ENCODE measurements at regions not wholly inside any gene's neighbourhood (a gene's known extent, or its start where the extent isn't known, plus 50 kb on each side); places are given as distances from the start of the nearest gene placed in this dataset.

DNA sequence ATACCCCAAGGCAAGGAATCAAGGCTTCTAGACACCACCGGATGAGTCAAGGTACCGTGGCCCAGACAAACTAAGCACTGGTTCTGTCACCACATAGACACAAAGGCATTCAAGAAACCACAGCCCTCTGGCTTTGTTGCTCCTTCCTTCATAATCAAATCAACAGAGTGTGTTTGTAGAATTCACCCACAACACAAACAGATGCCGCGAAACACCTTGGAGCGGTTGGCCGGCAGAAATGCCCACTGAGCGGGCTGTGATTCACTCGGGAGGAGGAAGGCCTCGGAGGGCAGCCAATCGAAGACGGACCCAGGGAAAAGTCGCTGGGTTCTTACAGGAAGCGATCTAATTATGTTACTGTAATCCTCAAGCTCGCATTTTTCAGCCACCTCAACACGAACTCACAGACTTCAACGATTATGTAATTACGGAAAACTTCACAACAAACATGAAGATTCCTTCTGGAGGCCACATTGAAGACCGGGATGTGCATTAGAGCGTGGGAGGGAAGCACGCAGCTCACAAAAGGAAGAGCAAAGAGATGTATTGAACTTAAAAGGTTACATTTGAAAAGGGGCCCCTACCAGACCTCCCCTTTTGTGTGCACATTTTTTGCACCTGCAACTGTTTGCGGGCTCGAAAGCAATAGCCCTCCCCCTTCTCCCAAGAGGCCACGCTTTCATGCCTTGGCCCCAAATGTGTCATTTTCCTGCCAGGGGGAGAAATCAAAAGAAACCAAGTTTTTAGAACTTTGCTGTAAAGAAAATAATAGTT, 184.7 kb upstream of the PREP start:
- no peaks in the 10 kb centered on the region for H3K27me3 ChIP-seq (ENCODE audit: insufficient read depth, low read depth)
- H3K9me2 ChIP-seq (ENCODE audit: insufficient read depth): peaks cover 4% of the 10 kb centered on the region; the same call in 1 of the 2 replicates
- intact Hi-C loops (cut with micrococcal nuclease; ENCODE audit: unreplicated experiment): no loop called here
- no peaks in the 10 kb centered on the region for H3K9me3 ChIP-seq (ENCODE audit: insufficient read depth, low read depth)
- H2AFZ ChIP-seq: no peak overlapping the region
- H3K27ac ChIP-seq: no peak overlapping the region
- H3K4me1 ChIP-seq (replicated peaks; ENCODE audit: insufficient read depth): peaks cover 7% of the 10 kb centered on the region; the same call in 1 of the 2 replicates
- ChIA-PET POLR2A (ENCODE audit: unreplicated experiment) (no interaction called here), CTCF (interaction anchor here (0.6 kb wide), 1 partner anchor 171 kb away, joined by 4 read pairs; no protein-coding TSS in a partner anchor)
- peak in 1 of 2 experiments; percentile 50 for DNase-seq
- no peaks in the 10 kb centered on the region for H3K79me2 ChIP-seq (ENCODE audit: low read depth)
- no TSS peak for BruUV-seq (replicated peaks)
- H3F3A ChIP-seq (ENCODE audit: insufficient read depth, low read depth): no peaks in the 10 kb centered on the region
- no peak overlapping the region for H3K4me3 ChIP-seq
- no peaks in the 10 kb centered on the region for H4K20me1 ChIP-seq (ENCODE audit: insufficient read depth)
- TF ChIP-seq, protein P1, sequence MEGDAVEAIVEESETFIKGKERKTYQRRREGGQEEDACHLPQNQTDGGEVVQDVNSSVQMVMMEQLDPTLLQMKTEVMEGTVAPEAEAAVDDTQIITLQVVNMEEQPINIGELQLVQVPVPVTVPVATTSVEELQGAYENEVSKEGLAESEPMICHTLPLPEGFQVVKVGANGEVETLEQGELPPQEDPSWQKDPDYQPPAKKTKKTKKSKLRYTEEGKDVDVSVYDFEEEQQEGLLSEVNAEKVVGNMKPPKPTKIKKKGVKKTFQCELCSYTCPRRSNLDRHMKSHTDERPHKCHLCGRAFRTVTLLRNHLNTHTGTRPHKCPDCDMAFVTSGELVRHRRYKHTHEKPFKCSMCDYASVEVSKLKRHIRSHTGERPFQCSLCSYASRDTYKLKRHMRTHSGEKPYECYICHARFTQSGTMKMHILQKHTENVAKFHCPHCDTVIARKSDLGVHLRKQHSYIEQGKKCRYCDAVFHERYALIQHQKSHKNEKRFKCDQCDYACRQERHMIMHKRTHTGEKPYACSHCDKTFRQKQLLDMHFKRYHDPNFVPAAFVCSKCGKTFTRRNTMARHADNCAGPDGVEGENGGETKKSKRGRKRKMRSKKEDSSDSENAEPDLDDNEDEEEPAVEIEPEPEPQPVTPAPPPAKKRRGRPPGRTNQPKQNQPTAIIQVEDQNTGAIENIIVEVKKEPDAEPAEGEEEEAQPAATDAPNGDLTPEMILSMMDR (conservative IDR thresholded peaks at IDR 0.05): no peak
- no peak for TF ChIP-seq EZH2 (IDR thresholded peaks at IDR 0.05; ENCODE audit: low read depth)
- H3K4me2 ChIP-seq: no peak overlapping the region
- no peaks in the 10 kb centered on the region for H3K36me3 ChIP-seq (ENCODE audit: low read depth)

GRCh38 chr6:105578179-105578707, 175.4 kb upstream of the PREP start:
- H3K4me1 ChIP-seq (replicated peaks; ENCODE audit: insufficient read depth): no peaks in the 10 kb centered on the region
- ChIA-PET CTCF (no interaction called here), POLR2A (ENCODE audit: unreplicated experiment) (no interaction called here)
- H4K20me1 ChIP-seq (ENCODE audit: insufficient read depth): no peaks in the 10 kb centered on the region
- H3K9me3 ChIP-seq (ENCODE audit: insufficient read depth, low read depth): no peaks in the 10 kb centered on the region; the same call in 1 of the 2 replicates
- TF ChIP-seq, protein P1 (conservative IDR thresholded peaks at IDR 0.05): no peak
- TF ChIP-seq EZH2 (IDR thresholded peaks at IDR 0.05; ENCODE audit: low read depth): no peak
- no peaks in the 10 kb centered on the region for H3K9me2 ChIP-seq (ENCODE audit: insufficient read depth)
- H3K36me3 ChIP-seq (ENCODE audit: low read depth): no peaks in the 10 kb centered on the region
- H3K4me2 ChIP-seq: no peak overlapping the region
- H3K79me2 ChIP-seq (ENCODE audit: low read depth): no peaks in the 10 kb centered on the region
- no peak for DNase-seq
- H3K27me3 ChIP-seq (ENCODE audit: insufficient read depth, low read depth): no peaks in the 10 kb centered on the region
- H2AFZ ChIP-seq: peak overlapping the region; percentile 23; the same call in 1 of the 2 replicates
- no peak overlapping the region for H3K4me3 ChIP-seq
- H3F3A ChIP-seq (ENCODE audit: insufficient read depth, low read depth): no peaks in the 10 kb centered on the region
- no peak overlapping the region for H3K27ac ChIP-seq
- intact Hi-C loops (cut with micrococcal nuclease; ENCODE audit: unreplicated experiment): no loop called here
- BruUV-seq (replicated peaks): no TSS peak

DNA sequence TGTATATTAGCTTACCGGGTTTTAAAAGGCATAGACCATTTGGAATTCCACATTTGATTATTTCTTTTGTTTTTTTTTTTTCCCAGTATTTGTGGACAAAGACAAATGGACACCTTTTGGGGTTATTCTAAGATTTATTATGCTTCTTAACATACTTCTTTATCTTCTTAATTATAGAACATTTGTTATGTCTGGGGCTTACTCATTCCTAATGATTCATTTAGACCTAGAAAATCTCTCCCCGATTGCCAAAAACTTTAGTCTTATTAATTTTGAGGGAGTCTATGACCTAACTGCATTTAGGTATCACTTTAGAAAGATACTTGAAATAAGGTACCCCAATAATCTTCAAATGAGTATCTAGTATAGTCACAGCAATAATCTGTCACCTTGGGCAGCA, 170.7 kb upstream of the PREP start:
- BruUV-seq (replicated peaks): no TSS peak
- no peak for DNase-seq
- Histone ChIP-seq H3F3A (ENCODE audit: insufficient read depth, low read depth) (no peaks in the 10 kb centered on the region), H2AFZ (no peak overlapping the region), H3K27ac (no peak overlapping the region), H4K20me1 (ENCODE audit: insufficient read depth) (no peaks in the 10 kb centered on the region), H3K9me2 (ENCODE audit: insufficient read depth) (no peaks in the 10 kb centered on the region), H3K36me3 (ENCODE audit: low read depth) (no peaks in the 10 kb centered on the region), H3K4me2 (no peak overlapping the region), H3K79me2 (ENCODE audit: low read depth) (no peaks in the 10 kb centered on the region), H3K27me3 (ENCODE audit: insufficient read depth, low read depth) (no peaks in the 10 kb centered on the region), H3K9me3 (ENCODE audit: insufficient read depth, low read depth) (no peaks in the 10 kb centered on the region), H3K4me3 (no peak overlapping the region), H3K4me1 (replicated peaks; ENCODE audit: insufficient read depth) (no peaks in the 10 kb centered on the region)
- ChIA-PET POLR2A (ENCODE audit: unreplicated experiment) (interaction anchor here (0.7 kb wide), 1 partner anchor 52 kb away, joined by 3 read pairs; no protein-coding TSS in a partner anchor), CTCF (no interaction called here)
- intact Hi-C loops (cut with micrococcal nuclease; ENCODE audit: unreplicated experiment): no loop called here
- TF ChIP-seq, protein P1 (conservative IDR thresholded peaks at IDR 0.05): no peak
- TF ChIP-seq EZH2 (IDR thresholded peaks at IDR 0.05; ENCODE audit: low read depth): no peak

All from PC-9 (cell line).